Gastrocnemius medialis (tissue), 4 donors: ENCODE measurements at regions not wholly inside any gene's neighbourhood (a gene's known extent, or its start where the extent isn't known, plus 50 kb on each side); places are given as distances from the start of the nearest gene placed in this dataset.

Experiments used
- CTCF ChIP-seq, 5 experiments: fragments of 450-650 bp in 3 of 5; fragments of 200-600 bp in 2 of 5; sonication (generic) in 2 of 5; IDR thresholded peaks in 4 of 5; conservative IDR thresholded peaks in 1 of 5; 1 replicate in 4 of 5; 2 replicates in 1 of 5; pipeline ENCODE4 v1.5.1; 2016 to 2019; ENCODE audit warnings: antibody characterized with exemption in 5 of 5, mild to moderate bottlenecking in 3 of 5, moderate library complexity in 3 of 5
- POLR2A ChIP-seq, 2 donors: fragments of 450-650 bp; IDR thresholded peaks; one replicate each; pipeline ENCODE4 v1.6.1; 2017; ENCODE audit warnings: antibody characterized with exemption in 2 of 2, mild to moderate bottlenecking in 2 of 2, moderate library complexity in 2 of 2

GRCh38 chr12:65638324-65638723 is 186.0 kb upstream of the HMGA2 start:
- TF ChIP-seq CTCF (IDR thresholded peaks at IDR 0.05 in 4 of 5, conservative IDR thresholded peaks at IDR 0.05 in 1 of 5) (no peak), POLR2A (IDR thresholded peaks at IDR 0.05) (no peak)
